ENCODE measurements at regions not wholly inside any gene's neighbourhood (a gene's known extent, or its start where the extent isn't known, plus 50 kb on each side); places are given as distances from the start of the nearest gene placed in this dataset.
"Not testable (repeated sequence)": the region's sequence is repeated elsewhere in the genome, so short reads cannot be mapped to it uniquely, and the experiment has no call there.

DNA sequence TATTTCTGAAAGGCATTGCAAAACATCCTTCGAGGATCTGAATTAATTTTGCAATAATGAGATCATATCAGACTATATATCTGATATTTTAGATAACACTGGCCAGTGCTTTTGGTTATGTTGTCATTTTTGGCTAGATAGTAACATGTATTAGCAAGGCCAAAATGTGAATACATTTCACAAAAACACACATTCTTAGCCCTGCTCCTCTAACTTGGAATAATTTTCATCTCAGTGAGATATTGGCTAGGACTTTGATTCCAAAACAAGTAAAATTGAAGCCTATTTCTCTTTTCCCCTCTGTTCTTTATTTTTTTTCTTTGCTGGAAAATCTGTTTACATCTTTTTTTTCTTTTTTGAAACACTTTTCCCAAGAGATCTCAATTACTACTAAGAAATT is 466.8 kb upstream of the CDH4 start:
- TF ChIP-seq POLR2A (IDR thresholded peaks at IDR 0.05), result no peak
- TF ChIP-seq, protein P1, sequence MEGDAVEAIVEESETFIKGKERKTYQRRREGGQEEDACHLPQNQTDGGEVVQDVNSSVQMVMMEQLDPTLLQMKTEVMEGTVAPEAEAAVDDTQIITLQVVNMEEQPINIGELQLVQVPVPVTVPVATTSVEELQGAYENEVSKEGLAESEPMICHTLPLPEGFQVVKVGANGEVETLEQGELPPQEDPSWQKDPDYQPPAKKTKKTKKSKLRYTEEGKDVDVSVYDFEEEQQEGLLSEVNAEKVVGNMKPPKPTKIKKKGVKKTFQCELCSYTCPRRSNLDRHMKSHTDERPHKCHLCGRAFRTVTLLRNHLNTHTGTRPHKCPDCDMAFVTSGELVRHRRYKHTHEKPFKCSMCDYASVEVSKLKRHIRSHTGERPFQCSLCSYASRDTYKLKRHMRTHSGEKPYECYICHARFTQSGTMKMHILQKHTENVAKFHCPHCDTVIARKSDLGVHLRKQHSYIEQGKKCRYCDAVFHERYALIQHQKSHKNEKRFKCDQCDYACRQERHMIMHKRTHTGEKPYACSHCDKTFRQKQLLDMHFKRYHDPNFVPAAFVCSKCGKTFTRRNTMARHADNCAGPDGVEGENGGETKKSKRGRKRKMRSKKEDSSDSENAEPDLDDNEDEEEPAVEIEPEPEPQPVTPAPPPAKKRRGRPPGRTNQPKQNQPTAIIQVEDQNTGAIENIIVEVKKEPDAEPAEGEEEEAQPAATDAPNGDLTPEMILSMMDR (IDR thresholded peaks at IDR 0.05), result no peak
- H3K4me3 ChIP-seq (ENCODE audit: low read depth, poor library complexity, severe bottlenecking), result no peak overlapping the region
- intact Hi-C loops (cut with DNase I; ENCODE audit: low total_unique reads), result no loop called here
- DNase-seq (ENCODE audit: low spot score in 2 of 2), result no peak
- 18 to 38% methylated on average over 1 of the region's 1 CpG for WGBS, 2 donors

DNA sequence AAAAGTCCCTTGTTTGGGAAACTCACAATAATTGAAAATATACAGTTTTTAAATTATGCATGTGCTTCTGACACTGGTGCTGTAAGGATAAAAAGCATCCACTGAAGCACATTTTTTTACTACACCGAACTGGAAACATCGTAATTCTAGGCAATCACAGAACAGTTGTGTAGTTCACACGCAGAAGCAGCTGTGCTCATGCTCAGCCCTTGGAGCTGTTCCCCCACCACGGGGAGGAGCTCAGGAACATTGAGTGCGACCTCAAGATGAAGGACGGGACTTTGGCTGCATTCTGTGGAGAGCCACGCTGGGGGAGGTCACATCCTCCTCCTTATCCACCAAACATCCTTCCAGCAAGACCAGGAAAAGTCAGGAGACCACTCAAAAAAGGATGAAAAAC is 466.3 kb upstream of the CDH4 start:
- no peak overlapping the region for H3K4me3 ChIP-seq (ENCODE audit: low read depth, poor library complexity, severe bottlenecking)
- TF ChIP-seq POLR2A (IDR thresholded peaks at IDR 0.05), result no peak
- TF ChIP-seq, protein P1 (IDR thresholded peaks at IDR 0.05), result no peak
- intact Hi-C loops (cut with DNase I; ENCODE audit: low total_unique reads), result no loop called here
- no peak for DNase-seq (ENCODE audit: low spot score in 2 of 2)
- WGBS, 2 donors, result 45 to 52% methylated on average over 7 of the region's 7 CpGs

DNA sequence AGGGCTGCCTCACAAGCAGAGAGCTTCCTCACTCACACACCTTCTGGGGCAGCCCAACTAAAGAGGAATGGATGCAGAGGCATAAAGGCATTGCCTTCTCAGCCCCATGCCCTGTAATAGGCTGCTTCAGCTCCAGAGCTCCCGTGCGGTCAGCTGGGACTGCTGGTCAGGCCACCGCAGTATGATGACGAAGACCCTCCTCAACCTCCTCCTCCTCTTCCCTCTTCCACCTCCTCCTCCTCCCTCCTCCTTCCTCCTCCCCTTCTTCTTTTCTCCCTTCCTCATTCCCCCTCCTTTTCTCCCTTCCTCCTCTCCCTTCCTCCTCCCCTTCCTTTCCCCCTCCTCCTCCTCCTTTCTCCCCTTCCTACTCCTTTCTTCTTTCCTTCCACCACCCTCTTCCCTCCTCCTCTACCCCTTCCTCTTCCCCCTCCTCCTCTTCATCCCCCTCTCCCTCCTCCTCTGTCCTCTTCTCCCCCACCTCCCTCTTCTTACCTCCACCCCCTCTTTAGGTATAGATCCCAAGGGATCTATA is 465.3 kb upstream of the CDH4 start:
- no peak overlapping the region for H3K4me3 ChIP-seq (ENCODE audit: low read depth, poor library complexity, severe bottlenecking)
- WGBS, 2 donors, result 87 to 90% methylated on average over 4 of the region's 4 CpGs
- intact Hi-C loops (cut with DNase I; ENCODE audit: low total_unique reads), result no loop called here
- no peak for DNase-seq (ENCODE audit: low spot score in 2 of 2)
- TF ChIP-seq POLR2A (IDR thresholded peaks at IDR 0.05), result no peak
- TF ChIP-seq, protein P1 (IDR thresholded peaks at IDR 0.05), result no peak

DNA sequence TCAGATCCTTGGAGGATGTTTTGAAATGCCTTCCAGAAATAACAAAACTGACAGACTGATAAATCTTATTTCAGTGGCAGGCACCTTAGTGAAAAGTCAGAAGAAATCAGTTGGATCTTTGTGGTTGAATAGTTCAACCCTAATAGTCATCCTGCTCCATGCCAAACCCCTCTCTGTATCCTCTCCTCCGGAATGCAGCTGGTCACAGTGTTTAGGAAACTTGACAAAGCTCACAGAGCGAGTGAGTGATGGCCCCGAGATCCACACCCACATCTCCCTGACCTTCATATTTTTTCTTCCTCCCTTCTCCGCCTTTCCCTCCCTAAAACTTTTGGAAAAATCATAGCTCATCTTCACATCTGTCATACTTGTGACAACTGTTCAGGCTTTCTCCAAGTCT is 464.8 kb upstream of the CDH4 start:
- no peak overlapping the region for H3K4me3 ChIP-seq (ENCODE audit: low read depth, poor library complexity, severe bottlenecking)
- 12 to 27% methylated on average over 3 to 4 of the region's 4 CpGs for WGBS, 2 donors
- TF ChIP-seq POLR2A (IDR thresholded peaks at IDR 0.05), result no peak
- TF ChIP-seq, protein P1 (IDR thresholded peaks at IDR 0.05), result no peak
- intact Hi-C loops (cut with DNase I; ENCODE audit: low total_unique reads), result no loop called here
- DNase-seq (ENCODE audit: low spot score in 2 of 2), result no peak

DNA sequence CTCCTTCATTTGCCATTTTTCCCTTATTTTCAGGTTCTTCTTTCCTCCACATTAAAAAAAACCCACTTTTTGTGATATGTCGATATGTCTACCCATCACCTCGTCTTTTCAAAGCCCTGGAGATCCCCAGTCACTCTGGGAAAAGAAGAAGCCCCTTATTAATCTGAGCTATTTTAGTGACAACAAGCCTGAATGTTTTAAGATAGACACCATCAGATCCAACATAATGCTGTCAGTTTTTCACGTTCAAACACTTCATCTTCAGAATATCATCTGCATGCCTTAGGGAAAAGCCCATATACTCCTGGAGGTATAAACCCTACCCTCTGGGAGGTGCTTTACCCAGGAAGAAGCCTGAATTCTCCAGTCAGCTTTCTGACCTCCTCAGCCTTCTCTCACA is 464.0 kb upstream of the CDH4 start:
- intact Hi-C loops (cut with DNase I; ENCODE audit: low total_unique reads), result no loop called here
- DNase-seq (ENCODE audit: low spot score in 2 of 2), result no peak
- 66 to 71% methylated on average over 3 of the region's 3 CpGs for WGBS, 2 donors
- TF ChIP-seq, protein P1 (IDR thresholded peaks at IDR 0.05), result no peak
- no peak overlapping the region for H3K4me3 ChIP-seq (ENCODE audit: low read depth, poor library complexity, severe bottlenecking)

DNA sequence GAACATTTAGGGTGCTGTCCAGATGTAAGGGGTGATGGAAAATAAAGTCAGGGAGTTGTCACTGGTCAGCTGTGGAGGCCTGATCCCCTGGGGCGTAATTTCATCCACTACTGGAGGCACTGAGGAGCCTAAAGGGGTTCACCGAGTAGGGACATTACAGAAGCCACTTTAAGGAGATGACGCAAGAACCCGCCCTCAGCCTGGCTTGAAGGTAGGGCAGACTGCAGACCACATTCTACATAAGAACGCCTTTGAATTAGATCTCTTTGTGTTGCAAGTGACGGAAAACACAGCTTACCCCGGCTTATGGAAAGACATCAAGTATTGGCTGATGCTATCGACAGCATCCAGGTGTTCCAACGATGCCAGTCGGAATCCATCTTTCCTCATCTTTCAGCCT is 462.7 kb upstream of the CDH4 start:
- TF ChIP-seq POLR2A (IDR thresholded peaks at IDR 0.05), result no peak
- TF ChIP-seq, protein P1 (IDR thresholded peaks at IDR 0.05), result no peak
- no peak for DNase-seq (ENCODE audit: low spot score in 2 of 2)
- WGBS, 2 donors, result 93% methylated on average over 10 of the region's 10 CpGs
- intact Hi-C loops (cut with DNase I; ENCODE audit: low total_unique reads), result no loop called here
- no peak overlapping the region for H3K4me3 ChIP-seq (ENCODE audit: low read depth, poor library complexity, severe bottlenecking)

DNA sequence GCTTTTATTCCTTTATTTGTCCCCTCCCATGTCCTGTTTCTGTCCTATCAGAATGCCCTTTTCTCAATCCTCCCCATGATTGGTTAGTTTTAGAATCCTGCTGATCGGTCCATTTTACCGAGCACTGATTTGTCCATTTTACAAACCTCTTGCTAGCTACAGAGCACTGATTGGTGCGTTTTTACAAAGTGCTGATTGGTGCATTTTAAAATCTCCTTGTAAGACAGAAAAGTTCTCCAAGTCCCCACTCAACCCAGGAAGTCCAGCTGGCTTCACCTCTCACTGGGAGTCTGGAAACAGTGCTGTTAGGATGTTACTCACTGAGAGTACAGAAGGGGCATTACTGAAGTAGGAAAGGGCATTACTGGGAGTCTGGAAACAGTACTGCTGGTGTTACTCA is 461.7 kb upstream of the CDH4 start:
- WGBS, 2 donors, result 89 to 93% methylated on average over 3 of the region's 3 CpGs
- DNase-seq (ENCODE audit: low spot score in 2 of 2); intact Hi-C loops (cut with DNase I; ENCODE audit: low total_unique reads); H3K4me3 ChIP-seq (ENCODE audit: low read depth, poor library complexity, severe bottlenecking): not testable (repeated sequence)

Measured in lower leg skin (tissue), 4 donors.